ENCODE measurements at regions not wholly inside any gene's neighbourhood (a gene's known extent, or its start where the extent isn't known, plus 50 kb on each side); places are given as distances from the start of the nearest gene placed in this dataset.
A peak's percentile ranks its signal among the peaks of the same experiment; 100 is the strongest.

GRCh38 chr5:134466241-134467069, 54.8 kb upstream of the CDKN2AIPNL start (continued):
- TF ChIP-seq ZBTB49 (CRISPR knock-in tag; IDR thresholded peaks at IDR 0.05; ENCODE audit: borderline replicate concordance) (no peak), TAF15 (IDR thresholded peaks at IDR 0.05; ENCODE audit: low read depth, low read length) (no peak), ZNF324 (CRISPR knock-in tag; IDR thresholded peaks at IDR 0.05) (no peak), CBFB (CRISPR knock-in tag; IDR thresholded peaks at IDR 0.05) (peak; percentile 60; the same call in 1 of the 2 replicates), DPF2 (IDR thresholded peaks at IDR 0.05) (peak; percentile 69; the same call in 1 of the 2 replicates), SAFB2 (IDR thresholded peaks at IDR 0.05; ENCODE audit: borderline replicate concordance, low read depth, low read length, severe bottlenecking) (no peak), SMAD2 (IDR thresholded peaks at IDR 0.05; ENCODE audit: low read depth, low read length) (no peak), ZNF639 (CRISPR knock-in tag; conservative IDR thresholded peaks at IDR 0.05 in 1 of 2, IDR thresholded peaks at IDR 0.05 in 1 of 2) (peak in 1 of 2 experiments; percentile 74; a peak in 1 of 4 replicates), ZNF133 (CRISPR knock-in tag; IDR thresholded peaks at IDR 0.05) (no peak), ZNF354B (CRISPR knock-in tag; IDR thresholded peaks at IDR 0.05) (no peak), ZNF41 (CRISPR knock-in tag; conservative IDR thresholded peaks at IDR 0.05) (0 out of 2 replicates have a peak, but pooled peaks have one; percentile 6), RBBP5 (IDR thresholded peaks at IDR 0.05; ENCODE audit: borderline replicate concordance, insufficient read depth, low read length, poor library complexity, severe bottlenecking) (no peak), NFE2L1 (tag; IDR thresholded peaks at IDR 0.05; ENCODE audit: borderline replicate concordance, low read depth) (no peak), FOXJ2 (tag; IDR thresholded peaks at IDR 0.05) (peak; percentile 79), GTF3C2 (IDR thresholded peaks at IDR 0.05; ENCODE audit: borderline replicate concordance, extremely low read depth, insufficient read length) (no peak), SNAPC5 (CRISPR knock-in tag; IDR thresholded peaks at IDR 0.05) (no peak), ESRRB (CRISPR knock-in tag; IDR thresholded peaks at IDR 0.05; ENCODE audit: borderline replicate concordance) (no peak), ILK (tag; IDR thresholded peaks at IDR 0.05; ENCODE audit: borderline replicate concordance, low read depth) (no peak), FOSL1 (tag; conservative IDR thresholded peaks at IDR 0.05) (peak; percentile 30; the same call in 1 of the 2 replicates)

Data from K562 (cell line).